Panc1 (cell line): ENCODE measurements at regions not wholly inside any gene's neighbourhood (a gene's known extent, or its start where the extent isn't known, plus 50 kb on each side); places are given as distances from the start of the nearest gene placed in this dataset.

Experiments used
- ATAC-seq: fragments of 200-7000 bp; cut with Tn5 transposase; 2 replicates; pipeline ENCODE4 v1.9.1; 2020; ENCODE audit warnings: mild to moderate bottlenecking, moderate library complexity
- BruUV-seq: library from RNA; stranded (reverse); fragments of 400-500 nt; replicated peaks from 2 replicates; lab custom pipeline; 2021; lab: Mats Ljungman, UMichigan
- CTCF ChIA-PET: fragments of 300-600 bp; sonication (Branson Sonifier 250); formaldehyde crosslinking; loops from one replicate; lab custom pipeline; 2022; ENCODE audit warnings: antibody characterized with exemption; lab: Charles Lee
- POLR2A ChIA-PET: fragments of 300-600 bp; sonication (Branson Sonifier 250); formaldehyde crosslinking; loops from one replicate; lab custom pipeline; 2022; ENCODE audit warnings: antibody characterized with exemption; lab: Charles Lee
- DNase-seq: peaks from one replicate; pipeline ENCODE4 v3.0.0-alpha.2; 2010; ENCODE audit warnings: low read depth, low spot score
- H3K27ac ChIP-seq: 2 replicates; pipeline ENCODE4 v1.5.1; 2011; ENCODE audit warnings: mild to moderate bottlenecking, low read length, inconsistent platforms
- H3K27me3 ChIP-seq: fragments of 200-500 bp; sonication (Bioruptor generic); 2 replicates; pipeline ENCODE4 v1.6.0; 2014; ENCODE audit warnings: low read length, inconsistent platforms; ENCODE audit not compliant: control insufficient read depth, insufficient read depth
- H3K36me3 ChIP-seq: fragments of 200-500 bp; sonication (Bioruptor generic); 2 replicates; pipeline ENCODE4 v1.5.1; 2014; ENCODE audit warnings: inconsistent platforms, mild to moderate bottlenecking, low read length, moderate library complexity; ENCODE audit not compliant: control insufficient read depth, insufficient read depth
- H3K4me1 ChIP-seq: 2 replicates; pipeline ENCODE4 v1.5.1; 2011; ENCODE audit warnings: inconsistent platforms, mild to moderate bottlenecking, low read length, moderate library complexity; ENCODE audit not compliant: control insufficient read depth, insufficient read depth
- H3K4me3 ChIP-seq, 2 experiments: 2 replicates each; pipeline ENCODE4 v1.5.1; 2011 to 2012; ENCODE audit warnings: low read depth in 2 of 2, low read length in 2 of 2, mild to moderate bottlenecking in 2 of 2, inconsistent platforms in 1 of 2, moderate library complexity in 1 of 2
- H3K9me3 ChIP-seq: fragments of 200-500 bp; sonication (Bioruptor generic); 2 replicates; pipeline ENCODE4 v1.5.1; 2014; ENCODE audit warnings: low read depth, mild to moderate bottlenecking, inconsistent platforms, low read length, moderate library complexity; ENCODE audit not compliant: control insufficient read depth, insufficient read depth
- POLR2AphosphoS5 ChIP-seq: IDR thresholded peaks from 2 replicates; pipeline ENCODE4 v1.6.1; 2012; ENCODE audit warnings: mild to moderate bottlenecking, low read depth, low read length, moderate library complexity
- SIN3A ChIP-seq: IDR thresholded peaks from 2 replicates; pipeline ENCODE4 v1.6.1; 2012; ENCODE audit warnings: low read depth, mild to moderate bottlenecking, low read length, moderate library complexity, borderline replicate concordance; ENCODE audit not compliant: insufficient read depth
- TCF7L2 ChIP-seq: IDR thresholded peaks from 2 replicates; pipeline ENCODE4 v1.6.1; 2011; ENCODE audit warnings: mild to moderate bottlenecking, low read depth, low read length, inconsistent platforms
- in situ Hi-C: cut with HindIII; loops from 2 replicates; pipeline ENCODE4 v1.10.0; 2016; ENCODE audit warnings: low sequenced_read_pairs, low pct_unique_long_range_greater_than_20kb
- intact Hi-C: fragments of 100-400 bp; cut with micrococcal nuclease; formaldehyde crosslinking; loops from one replicate; pipeline ENCODE4 v1.10.0; 2022; ENCODE audit not compliant: unreplicated experiment
- TF ChIP-seq, protein P1 (sequence below): fragments of 450-650 bp; IDR thresholded peaks from 2 replicates; pipeline ENCODE4 v1.5.1; 2017; ENCODE audit warnings: mild to moderate bottlenecking
- TF ChIP-seq, protein P2 (sequence below), 2 experiments: IDR thresholded peaks; 2 replicates each; pipeline ENCODE4 v1.6.1; 2011 to 2012; ENCODE audit warnings: low read depth in 2 of 2, control low read depth in 1 of 2, low read length in 1 of 2, mild to moderate bottlenecking in 1 of 2, moderate library complexity in 1 of 2; ENCODE audit not compliant: insufficient read depth in 1 of 2

DNA sequence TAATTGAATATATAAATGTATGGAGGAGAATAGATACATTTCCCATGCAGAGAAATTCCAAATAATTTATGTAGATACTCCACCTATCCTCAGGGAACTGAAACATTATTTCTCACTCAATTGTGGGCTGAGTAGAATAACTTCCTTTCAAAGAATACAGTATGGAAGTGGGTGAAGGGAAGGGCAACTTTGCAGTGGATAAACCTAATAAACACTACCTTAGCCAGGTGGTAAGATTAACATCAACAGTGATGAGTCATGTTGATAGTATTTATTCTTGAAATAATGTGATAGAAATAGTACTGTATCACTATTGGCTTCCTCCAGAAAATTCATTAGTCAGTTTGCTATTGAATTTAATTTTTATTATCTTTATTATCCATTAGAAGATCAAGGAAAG is 716.4 kb upstream of the CHAC2 start:
- POLR2A ChIA-PET = no interaction called here
- BruUV-seq = no TSS peak
- H3K27me3 ChIP-seq = no peaks in the 10 kb centered on the region
- CTCF ChIA-PET = no interaction called here
- ATAC-seq (no peak), DNase-seq (no peak)
- H3K27ac ChIP-seq = no peak overlapping the region
- intact Hi-C loops (no loop called here), in situ Hi-C loops (no loop called here)
- H3K9me3 ChIP-seq = no peaks in the 10 kb centered on the region
- TF ChIP-seq, protein P1, sequence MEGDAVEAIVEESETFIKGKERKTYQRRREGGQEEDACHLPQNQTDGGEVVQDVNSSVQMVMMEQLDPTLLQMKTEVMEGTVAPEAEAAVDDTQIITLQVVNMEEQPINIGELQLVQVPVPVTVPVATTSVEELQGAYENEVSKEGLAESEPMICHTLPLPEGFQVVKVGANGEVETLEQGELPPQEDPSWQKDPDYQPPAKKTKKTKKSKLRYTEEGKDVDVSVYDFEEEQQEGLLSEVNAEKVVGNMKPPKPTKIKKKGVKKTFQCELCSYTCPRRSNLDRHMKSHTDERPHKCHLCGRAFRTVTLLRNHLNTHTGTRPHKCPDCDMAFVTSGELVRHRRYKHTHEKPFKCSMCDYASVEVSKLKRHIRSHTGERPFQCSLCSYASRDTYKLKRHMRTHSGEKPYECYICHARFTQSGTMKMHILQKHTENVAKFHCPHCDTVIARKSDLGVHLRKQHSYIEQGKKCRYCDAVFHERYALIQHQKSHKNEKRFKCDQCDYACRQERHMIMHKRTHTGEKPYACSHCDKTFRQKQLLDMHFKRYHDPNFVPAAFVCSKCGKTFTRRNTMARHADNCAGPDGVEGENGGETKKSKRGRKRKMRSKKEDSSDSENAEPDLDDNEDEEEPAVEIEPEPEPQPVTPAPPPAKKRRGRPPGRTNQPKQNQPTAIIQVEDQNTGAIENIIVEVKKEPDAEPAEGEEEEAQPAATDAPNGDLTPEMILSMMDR = no peak
- TF ChIP-seq POLR2AphosphoS5 = no peak
- no peak for TF ChIP-seq SIN3A
- no peak for TF ChIP-seq TCF7L2
- TF ChIP-seq, protein P2, sequence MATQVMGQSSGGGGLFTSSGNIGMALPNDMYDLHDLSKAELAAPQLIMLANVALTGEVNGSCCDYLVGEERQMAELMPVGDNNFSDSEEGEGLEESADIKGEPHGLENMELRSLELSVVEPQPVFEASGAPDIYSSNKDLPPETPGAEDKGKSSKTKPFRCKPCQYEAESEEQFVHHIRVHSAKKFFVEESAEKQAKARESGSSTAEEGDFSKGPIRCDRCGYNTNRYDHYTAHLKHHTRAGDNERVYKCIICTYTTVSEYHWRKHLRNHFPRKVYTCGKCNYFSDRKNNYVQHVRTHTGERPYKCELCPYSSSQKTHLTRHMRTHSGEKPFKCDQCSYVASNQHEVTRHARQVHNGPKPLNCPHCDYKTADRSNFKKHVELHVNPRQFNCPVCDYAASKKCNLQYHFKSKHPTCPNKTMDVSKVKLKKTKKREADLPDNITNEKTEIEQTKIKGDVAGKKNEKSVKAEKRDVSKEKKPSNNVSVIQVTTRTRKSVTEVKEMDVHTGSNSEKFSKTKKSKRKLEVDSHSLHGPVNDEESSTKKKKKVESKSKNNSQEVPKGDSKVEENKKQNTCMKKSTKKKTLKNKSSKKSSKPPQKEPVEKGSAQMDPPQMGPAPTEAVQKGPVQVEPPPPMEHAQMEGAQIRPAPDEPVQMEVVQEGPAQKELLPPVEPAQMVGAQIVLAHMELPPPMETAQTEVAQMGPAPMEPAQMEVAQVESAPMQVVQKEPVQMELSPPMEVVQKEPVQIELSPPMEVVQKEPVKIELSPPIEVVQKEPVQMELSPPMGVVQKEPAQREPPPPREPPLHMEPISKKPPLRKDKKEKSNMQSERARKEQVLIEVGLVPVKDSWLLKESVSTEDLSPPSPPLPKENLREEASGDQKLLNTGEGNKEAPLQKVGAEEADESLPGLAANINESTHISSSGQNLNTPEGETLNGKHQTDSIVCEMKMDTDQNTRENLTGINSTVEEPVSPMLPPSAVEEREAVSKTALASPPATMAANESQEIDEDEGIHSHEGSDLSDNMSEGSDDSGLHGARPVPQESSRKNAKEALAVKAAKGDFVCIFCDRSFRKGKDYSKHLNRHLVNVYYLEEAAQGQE (IDR thresholded peaks at IDR 0.05; ENCODE audit: insufficient read depth in 1 of 2, low read depth in 2 of 2, low read length in 1 of 2) = no peak
- H3K36me3 ChIP-seq = no peaks in the 10 kb centered on the region
- no peak overlapping the region for H3K4me3 ChIP-seq
- H3K4me1 ChIP-seq = no peaks in the 10 kb centered on the region

DNA sequence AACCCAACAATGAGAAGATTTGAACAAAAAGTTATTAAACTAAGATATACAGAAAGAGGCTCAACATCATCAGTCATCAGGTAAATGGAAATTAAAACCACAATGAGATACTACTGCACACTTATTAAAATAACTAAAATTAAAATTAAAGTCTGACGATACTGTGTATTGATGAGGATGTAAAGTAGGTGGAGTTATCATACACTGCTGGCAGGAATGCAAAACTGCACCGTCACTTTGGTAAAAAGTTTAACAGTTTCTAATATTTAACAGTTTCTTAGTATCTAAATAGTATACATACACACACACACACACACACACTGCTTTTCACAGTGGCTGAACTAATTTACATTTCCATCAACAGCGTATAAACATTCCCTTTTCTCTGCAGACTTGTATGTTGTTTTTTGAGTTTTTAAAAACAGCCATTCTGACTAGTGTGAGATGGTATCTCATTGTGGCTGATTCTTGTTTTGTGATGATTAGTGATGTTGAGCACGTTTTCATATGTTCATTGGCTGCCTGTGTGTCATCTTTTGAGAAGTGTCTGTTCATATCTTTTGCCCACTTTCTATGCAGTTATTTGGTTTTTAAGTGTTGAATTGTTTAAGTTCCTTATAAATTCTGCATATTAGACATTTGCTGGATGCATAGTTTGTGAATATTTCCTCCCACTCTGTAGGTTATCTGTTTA is 726.9 kb upstream of the CHAC2 start:
- ChIA-PET POLR2A (no interaction called here), CTCF (no interaction called here)
- no peak overlapping the region for H3K4me3 ChIP-seq
- ATAC-seq = no peak
- no peak for DNase-seq
- H3K27ac ChIP-seq = no peak overlapping the region
- BruUV-seq = no TSS peak
- H3K9me3 ChIP-seq = no peaks in the 10 kb centered on the region
- no peaks in the 10 kb centered on the region for H3K27me3 ChIP-seq
- H3K36me3 ChIP-seq = no peaks in the 10 kb centered on the region
- intact Hi-C loops = no loop called here
- no peaks in the 10 kb centered on the region for H3K4me1 ChIP-seq
- no peak for TF ChIP-seq SIN3A
- TF ChIP-seq POLR2AphosphoS5 = no peak
- TF ChIP-seq TCF7L2 = no peak
- TF ChIP-seq, protein P1 = no peak
- TF ChIP-seq, protein P2 (IDR thresholded peaks at IDR 0.05; ENCODE audit: insufficient read depth in 1 of 2, low read depth in 2 of 2, low read length in 1 of 2) = no peak
- in situ Hi-C loops = no loop called here
